BLaER1 treated with 17β-estradiol and CSF1 and Interleukin-3, amounts not matched to agents 10 nM and 100 nM (cell line): ENCODE measurements at regions not wholly inside any gene's neighbourhood (a gene's known extent, or its start where the extent isn't known, plus 50 kb on each side); places are given as distances from the start of the nearest gene placed in this dataset.

Source experiments
- H3K27ac ChIP-seq, 11 experiments: shearing (Covaris generic); formaldehyde crosslinking; 2 replicates each; pipeline ENCODE4 v1.8.1; 2022
- H3K27me3 ChIP-seq, 11 experiments: shearing (Covaris generic); formaldehyde crosslinking; 2 replicates each; pipeline ENCODE4 v1.8.1; 2022
- H3K36me3 ChIP-seq, 11 experiments: shearing (Covaris generic); formaldehyde crosslinking; 2 replicates each; pipeline ENCODE4 v1.8.1; 2022
- H3K4me1 ChIP-seq, 10 experiments: shearing (Covaris generic); formaldehyde crosslinking; 2 replicates each; pipeline ENCODE4 v1.8.1; 2022
- H3K4me2 ChIP-seq, 11 experiments: shearing (Covaris generic); formaldehyde crosslinking; 2 replicates each; pipeline ENCODE4 v1.8.1; 2022
- H3K4me3 ChIP-seq, 10 experiments: shearing (Covaris generic); formaldehyde crosslinking; 2 replicates each; pipeline ENCODE4 v1.8.1; 2022
- H3K9ac ChIP-seq, 11 experiments: shearing (Covaris generic); formaldehyde crosslinking; 2 replicates each; pipeline ENCODE4 v1.8.1; 2022
- H3K9me3 ChIP-seq, 11 experiments: shearing (Covaris generic); formaldehyde crosslinking; replicated peaks in 1 of 11; 2 replicates each; pipeline ENCODE4 v1.8.1; 2022
- H4K20me1 ChIP-seq, 11 experiments: shearing (Covaris generic); formaldehyde crosslinking; 2 replicates each; pipeline ENCODE4 v1.8.1; 2022
- Cebpa-rat ChIP-seq, 11 experiments: shearing (Covaris generic); IDR thresholded peaks; 2 replicates each; pipeline ENCODE4 v1.8.1; 2022

DNA sequence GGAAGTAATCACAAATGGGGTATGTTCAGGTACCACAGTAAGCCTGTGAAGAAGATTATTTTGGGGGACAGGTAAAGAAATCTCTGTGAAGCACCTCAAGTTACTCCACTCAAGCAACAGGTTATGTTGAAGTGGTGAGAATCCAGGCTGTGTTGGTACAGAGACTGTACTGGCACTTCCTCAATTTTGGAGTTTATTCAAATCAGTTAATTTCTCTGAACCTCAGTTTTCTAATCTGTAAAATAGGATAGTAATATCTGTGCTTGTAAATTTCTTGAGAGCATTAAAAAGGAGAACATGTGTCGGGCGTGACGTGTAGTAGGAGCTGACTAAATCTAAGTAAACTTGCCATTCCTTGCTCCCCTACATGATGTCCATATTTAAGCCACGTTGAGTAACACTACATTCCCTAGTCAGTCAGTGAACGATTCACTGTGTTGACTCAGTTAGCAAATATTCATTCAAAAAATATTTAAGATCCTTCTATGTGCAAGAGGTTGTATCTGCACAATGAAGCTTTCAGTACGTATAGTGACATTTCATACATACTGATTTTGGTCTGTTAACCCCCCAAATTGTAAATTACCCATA, 504.2 kb downstream of the ZEB2 start:
- no peak overlapping the region for H3K9ac ChIP-seq
- H3K27me3 ChIP-seq = no peaks in the 10 kb centered on the region
- H3K36me3 ChIP-seq = 0 out of 22 replicates have a peak, but pooled peaks cover 0 to 5% (median 0%) of the 10 kb centered on the region in 11 experiments
- H3K9me3 ChIP-seq = no peaks in the 10 kb centered on the region
- H3K27ac ChIP-seq = no peak overlapping the region
- peaks cover 0 to 6% (median 0%) of the 10 kb centered on the region in 10 experiments; a peak in 3 of 20 replicates for H3K4me1 ChIP-seq
- H3K4me3 ChIP-seq = no peak overlapping the region
- H4K20me1 ChIP-seq = no peaks in the 10 kb centered on the region
- TF ChIP-seq Cebpa-rat (IDR thresholded peaks at IDR 0.05) = no peak
- H3K4me2 ChIP-seq = no peak overlapping the region

DNA sequence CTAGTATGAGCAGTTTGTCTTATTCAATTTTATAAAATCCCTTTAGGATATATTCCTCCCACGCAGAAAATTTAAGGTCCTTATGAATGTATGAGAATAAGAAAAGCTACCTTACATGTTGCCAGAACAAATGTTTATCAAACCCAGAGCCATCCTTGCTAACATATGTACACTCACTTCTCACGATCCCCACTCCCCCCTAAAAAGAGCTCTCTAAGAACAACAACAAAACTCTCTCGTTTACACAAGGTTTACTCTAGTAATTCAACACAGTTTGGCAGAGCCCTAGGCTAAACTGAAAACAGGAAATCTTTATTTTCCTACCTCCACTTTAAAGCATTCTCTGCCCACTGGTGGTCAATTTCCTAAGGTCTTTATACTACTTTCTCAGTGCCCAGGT, 504.9 kb downstream of the ZEB2 start:
- TF ChIP-seq Cebpa-rat (IDR thresholded peaks at IDR 0.05) = no peak
- no peaks in the 10 kb centered on the region for H3K9me3 ChIP-seq
- 0 out of 22 replicates have a peak, but pooled peaks cover 0 to 5% (median 0%) of the 10 kb centered on the region in 11 experiments for H3K36me3 ChIP-seq
- H4K20me1 ChIP-seq = no peaks in the 10 kb centered on the region
- H3K9ac ChIP-seq = no peak overlapping the region
- no peak overlapping the region for H3K27ac ChIP-seq
- no peaks in the 10 kb centered on the region for H3K27me3 ChIP-seq
- H3K4me2 ChIP-seq = no peak overlapping the region
- H3K4me3 ChIP-seq = no peak overlapping the region
- H3K4me1 ChIP-seq = peaks cover 0 to 5% (median 0%) of the 10 kb centered on the region in 10 experiments; a peak in 2 of 20 replicates

DNA sequence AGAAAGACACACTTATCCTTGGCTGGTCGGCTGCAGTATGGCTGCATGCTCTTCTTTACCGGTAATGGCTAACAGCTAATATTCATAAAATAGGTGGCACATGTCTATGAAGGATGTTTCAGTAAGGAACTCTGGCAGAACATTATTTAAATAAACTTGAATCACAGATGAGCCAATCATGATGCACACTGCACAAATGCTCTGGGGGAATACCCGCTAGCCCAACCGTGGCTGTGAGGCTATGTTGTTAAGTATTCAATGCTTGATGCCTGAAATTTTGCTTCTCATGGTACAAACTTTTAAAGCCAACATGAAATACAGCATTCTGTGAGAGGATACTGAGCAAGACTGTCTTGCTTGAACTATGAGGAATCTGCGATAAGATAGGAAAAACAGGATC, 505.8 kb downstream of the ZEB2 start:
- no peak for TF ChIP-seq Cebpa-rat (IDR thresholded peaks at IDR 0.05)
- Histone ChIP-seq H3K4me1 (peaks cover 0 to 5% (median 0%) of the 10 kb centered on the region in 10 experiments; a peak in 2 of 20 replicates), H3K27ac (no peak overlapping the region), H3K4me2 (no peak overlapping the region), H3K27me3 (no peaks in the 10 kb centered on the region), H3K9ac (no peak overlapping the region), H3K4me3 (no peak overlapping the region), H3K36me3 (no peaks in the 10 kb centered on the region), H4K20me1 (no peaks in the 10 kb centered on the region), H3K9me3 (no peaks in the 10 kb centered on the region)

DNA sequence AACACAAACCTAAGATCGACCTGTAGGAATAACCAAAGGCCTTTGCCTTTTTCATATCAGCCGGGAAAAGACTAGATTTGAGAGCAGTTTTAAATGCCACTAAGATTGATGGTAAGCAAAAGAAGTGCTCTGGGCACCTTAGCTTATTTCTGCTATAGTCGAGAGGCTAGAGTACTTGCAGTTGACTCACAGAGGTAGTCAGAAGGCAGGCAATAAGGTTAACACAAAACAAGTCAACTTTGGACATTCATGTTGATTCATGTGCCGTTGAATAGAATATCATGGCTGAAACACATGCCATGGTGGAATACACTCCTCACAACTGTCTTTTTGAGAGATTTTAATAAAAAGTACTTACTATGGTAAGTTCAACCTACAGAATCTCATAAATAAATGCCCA, 507.6 kb downstream of the ZEB2 start:
- Histone ChIP-seq H3K4me2 (no peak overlapping the region), H3K36me3 (peaks cover 0 to under 1% (median 0%) of the 10 kb centered on the region in 11 experiments; a peak in 3 of 22 replicates), H3K27me3 (no peaks in the 10 kb centered on the region), H3K9ac (no peak overlapping the region), H4K20me1 (no peaks in the 10 kb centered on the region), H3K4me3 (no peak overlapping the region), H3K4me1 (peaks cover 0 to 5% (median 0%) of the 10 kb centered on the region in 10 experiments; a peak in 2 of 20 replicates), H3K27ac (no peak overlapping the region), H3K9me3 (no peaks in the 10 kb centered on the region)
- TF ChIP-seq Cebpa-rat (IDR thresholded peaks at IDR 0.05) = no peak

DNA sequence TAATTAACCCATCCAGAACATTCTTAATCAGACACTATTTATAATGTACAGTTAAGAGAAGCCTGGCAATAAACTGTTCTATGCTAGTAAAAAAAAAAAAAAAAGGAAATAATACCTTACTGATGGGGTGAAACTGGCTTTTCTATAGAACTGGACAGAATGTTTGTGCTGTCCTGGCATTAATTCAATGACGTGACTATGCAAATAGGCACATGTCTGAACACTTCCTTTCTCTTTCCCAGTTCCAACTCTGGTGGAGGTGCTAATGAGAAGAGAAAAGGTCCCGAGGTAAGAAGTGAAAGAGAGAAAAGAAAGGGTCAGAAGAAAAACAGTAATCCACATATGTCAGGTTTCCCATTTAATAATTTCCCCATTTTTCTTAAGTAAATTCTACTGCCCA, 508.4 kb downstream of the ZEB2 start:
- Histone ChIP-seq H3K36me3 (peaks cover 0 to 8% (median 0%) of the 10 kb centered on the region in 11 experiments; a peak in 4 of 22 replicates), H3K4me2 (no peak overlapping the region), H3K27me3 (no peaks in the 10 kb centered on the region), H4K20me1 (no peaks in the 10 kb centered on the region), H3K4me1 (peaks cover 0 to 5% (median 0%) of the 10 kb centered on the region in 10 experiments; a peak in 2 of 20 replicates), H3K9ac (no peak overlapping the region), H3K27ac (no peak overlapping the region), H3K4me3 (no peak overlapping the region), H3K9me3 (no peaks in the 10 kb centered on the region)
- TF ChIP-seq Cebpa-rat (IDR thresholded peaks at IDR 0.05) = no peak

DNA sequence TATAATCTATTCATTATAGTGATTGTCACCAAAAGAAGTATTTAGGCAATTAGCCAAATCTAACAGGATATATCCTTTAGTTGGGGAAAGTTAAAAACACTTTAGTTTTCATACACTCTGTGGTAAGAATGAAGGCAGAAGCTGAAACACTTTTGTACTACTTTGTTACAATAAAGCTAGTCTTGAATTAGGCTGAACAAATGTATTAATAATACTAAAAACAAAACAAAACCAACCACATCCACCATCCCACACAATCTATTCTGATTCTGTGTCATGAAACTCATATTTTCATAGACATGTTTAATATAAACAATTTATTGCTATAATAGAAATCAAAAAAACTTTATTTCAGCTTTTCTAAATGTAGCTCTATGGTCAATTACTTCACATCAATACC, 508.8 kb downstream of the ZEB2 start:
- Histone ChIP-seq H3K27me3 (no peaks in the 10 kb centered on the region), H3K4me1 (peaks cover 0 to 5% (median 0%) of the 10 kb centered on the region in 10 experiments; a peak in 2 of 20 replicates), H3K9me3 (no peaks in the 10 kb centered on the region), H3K36me3 (peaks cover 0 to 13% (median 0%) of the 10 kb centered on the region in 11 experiments; a peak in 4 of 22 replicates), H3K9ac (no peak overlapping the region), H3K4me3 (no peak overlapping the region), H4K20me1 (no peaks in the 10 kb centered on the region), H3K4me2 (no peak overlapping the region), H3K27ac (no peak overlapping the region)
- no peak for TF ChIP-seq Cebpa-rat (IDR thresholded peaks at IDR 0.05)

DNA sequence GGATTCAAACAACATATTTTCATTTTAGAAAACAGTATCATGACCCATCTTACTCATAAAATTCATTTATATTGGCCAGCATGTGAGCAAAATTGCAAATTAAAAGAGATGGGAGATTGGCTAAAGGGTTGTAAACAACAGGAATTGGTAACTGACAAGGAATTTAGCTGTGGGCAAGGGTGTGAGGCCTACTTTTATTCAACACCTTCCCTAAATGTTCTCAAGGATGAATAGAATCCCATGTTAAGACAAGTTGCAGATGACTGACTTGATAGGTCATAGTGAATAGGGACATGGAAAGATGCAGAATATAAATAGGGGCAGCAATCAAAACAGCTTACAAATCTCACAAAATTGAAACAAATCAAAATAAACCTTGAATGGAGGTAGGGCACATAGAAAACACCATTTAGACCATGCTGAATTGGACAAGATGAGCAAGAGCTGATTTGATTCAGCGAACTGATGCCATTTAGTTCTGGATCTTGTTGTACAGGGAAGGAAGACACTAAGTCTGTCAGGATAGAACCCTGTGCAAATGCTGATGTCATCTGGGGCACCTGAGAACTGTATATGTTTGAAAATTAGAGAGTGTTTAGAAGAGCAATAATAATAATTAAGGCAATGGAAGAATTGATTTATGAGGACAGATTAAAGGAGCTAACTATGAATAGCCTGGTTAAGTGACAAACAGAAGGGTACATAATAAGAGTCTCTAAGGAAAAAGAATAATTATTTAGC, 509.7 kb downstream of the ZEB2 start:
- TF ChIP-seq Cebpa-rat (IDR thresholded peaks at IDR 0.05) = no peak
- H3K36me3 ChIP-seq = peaks cover 0 to 15% (median 0%) of the 10 kb centered on the region in 11 experiments; a peak in 4 of 22 replicates

DNA sequence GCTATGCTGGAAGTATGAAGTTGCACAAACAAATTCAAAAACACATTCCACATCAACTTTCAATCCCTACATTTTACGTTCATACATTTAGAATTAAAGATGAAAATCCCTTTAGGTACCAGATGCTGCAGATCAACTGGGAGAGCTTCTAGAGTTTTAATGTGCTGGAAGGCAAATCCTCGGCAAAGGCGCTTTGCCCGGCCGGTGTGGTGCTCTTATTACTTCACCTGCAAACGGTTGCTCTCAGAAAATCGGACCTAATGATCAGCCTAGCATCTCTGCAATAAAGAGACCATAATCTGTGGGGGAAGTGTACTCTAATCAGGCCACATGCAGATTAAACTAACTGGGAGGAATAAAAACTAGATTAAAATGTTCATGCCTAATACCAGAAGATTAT, 513.8 kb downstream of the ZEB2 start:
- Histone ChIP-seq H3K4me1 (no peaks in the 10 kb centered on the region), H3K36me3 (peaks cover 0 to 20% (median 0%) of the 10 kb centered on the region in 11 experiments; a peak in 4 of 22 replicates), H4K20me1 (no peaks in the 10 kb centered on the region), H3K27me3 (no peaks in the 10 kb centered on the region), H3K27ac (no peak overlapping the region), H3K4me2 (no peak overlapping the region), H3K4me3 (no peak overlapping the region), H3K9me3 (no peaks in the 10 kb centered on the region), H3K9ac (no peak overlapping the region)
- no peak for TF ChIP-seq Cebpa-rat (IDR thresholded peaks at IDR 0.05)

More for the DNA sequence above, 509.7 kb downstream of the ZEB2 start:
- Histone ChIP-seq H3K9me3 (no peaks in the 10 kb centered on the region), H3K4me2 (no peak overlapping the region), H4K20me1 (no peaks in the 10 kb centered on the region), H3K4me3 (no peak overlapping the region), H3K27ac (no peak overlapping the region), H3K9ac (no peak overlapping the region), H3K27me3 (no peaks in the 10 kb centered on the region), H3K4me1 (peaks cover 0 to 5% (median 0%) of the 10 kb centered on the region in 10 experiments; a peak in 2 of 20 replicates)

DNA sequence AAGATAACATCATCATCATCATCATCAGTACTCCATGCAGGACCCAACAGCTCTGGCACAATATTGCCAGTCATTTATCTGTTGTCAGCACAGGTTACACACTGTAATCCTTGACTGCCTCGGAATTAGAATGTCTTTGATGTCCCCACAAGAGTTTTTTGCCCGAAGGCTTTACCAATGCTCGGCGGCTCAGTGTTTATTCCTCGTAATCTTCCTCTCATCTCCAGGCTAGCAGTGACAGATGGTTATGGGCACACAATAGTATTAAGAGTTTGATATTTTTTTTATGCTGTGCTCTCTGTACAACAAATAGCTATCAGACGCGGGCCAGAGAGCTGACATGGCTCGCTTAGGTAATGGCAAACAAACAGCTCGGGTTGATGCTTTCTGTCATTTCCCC, 515.2 kb downstream of the ZEB2 start:
- no peak for TF ChIP-seq Cebpa-rat (IDR thresholded peaks at IDR 0.05)
- Histone ChIP-seq H3K9ac (no peak overlapping the region), H3K4me3 (no peak overlapping the region), H4K20me1 (no peaks in the 10 kb centered on the region), H3K27ac (no peak overlapping the region), H3K9me3 (no peaks in the 10 kb centered on the region), H3K4me1 (no peaks in the 10 kb centered on the region), H3K36me3 (peaks cover 0 to 20% (median 0%) of the 10 kb centered on the region in 11 experiments; a peak in 4 of 22 replicates), H3K27me3 (no peaks in the 10 kb centered on the region), H3K4me2 (no peak overlapping the region)
